PC-3 (cell line): ENCODE measurements at regions not wholly inside any gene's neighbourhood (a gene's known extent, or its start where the extent isn't known, plus 50 kb on each side); places are given as distances from the start of the nearest gene placed in this dataset.

Source experiments
- EZH2phosphoT487 ChIP-seq: fragments of 300-600 bp; sonication (generic); IDR thresholded peaks from 2 replicates; pipeline ENCODE4 v1.6.1; 2018; ENCODE audit warnings: mild to moderate bottlenecking, antibody characterized with exemption, low read length, borderline replicate concordance
- TF ChIP-seq, protein P1 (sequence below): fragments of 300-600 bp; sonication (generic); conservative IDR thresholded peaks from 2 replicates; pipeline ENCODE4 v1.5.1; 2017; ENCODE audit warnings: antibody characterized with exemption, low read depth, mild to moderate bottlenecking, low read length

- TF ChIP-seq, protein P1, sequence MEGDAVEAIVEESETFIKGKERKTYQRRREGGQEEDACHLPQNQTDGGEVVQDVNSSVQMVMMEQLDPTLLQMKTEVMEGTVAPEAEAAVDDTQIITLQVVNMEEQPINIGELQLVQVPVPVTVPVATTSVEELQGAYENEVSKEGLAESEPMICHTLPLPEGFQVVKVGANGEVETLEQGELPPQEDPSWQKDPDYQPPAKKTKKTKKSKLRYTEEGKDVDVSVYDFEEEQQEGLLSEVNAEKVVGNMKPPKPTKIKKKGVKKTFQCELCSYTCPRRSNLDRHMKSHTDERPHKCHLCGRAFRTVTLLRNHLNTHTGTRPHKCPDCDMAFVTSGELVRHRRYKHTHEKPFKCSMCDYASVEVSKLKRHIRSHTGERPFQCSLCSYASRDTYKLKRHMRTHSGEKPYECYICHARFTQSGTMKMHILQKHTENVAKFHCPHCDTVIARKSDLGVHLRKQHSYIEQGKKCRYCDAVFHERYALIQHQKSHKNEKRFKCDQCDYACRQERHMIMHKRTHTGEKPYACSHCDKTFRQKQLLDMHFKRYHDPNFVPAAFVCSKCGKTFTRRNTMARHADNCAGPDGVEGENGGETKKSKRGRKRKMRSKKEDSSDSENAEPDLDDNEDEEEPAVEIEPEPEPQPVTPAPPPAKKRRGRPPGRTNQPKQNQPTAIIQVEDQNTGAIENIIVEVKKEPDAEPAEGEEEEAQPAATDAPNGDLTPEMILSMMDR: no peak
- TF ChIP-seq EZH2phosphoT487: no peak
Measured at GRCh38 chr4:38577462-38577861, 86.5 kb upstream of the KLF3 start.
